Stimulated activated CD4-positive, alpha-beta T cell treated with anti-CD3 and anti-CD28 coated beads, Interleukin-15, amount 100 ng/mL, for 24 hours (primary cell): ENCODE measurements at regions not wholly inside any gene's neighbourhood (a gene's known extent, or its start where the extent isn't known, plus 50 kb on each side); places are given as distances from the start of the nearest gene placed in this dataset.

ENCODE experiments used
- DNase-seq: peaks from one replicate; pipeline ENCODE4 v3.0.0-alpha.2; 2020

DNA sequence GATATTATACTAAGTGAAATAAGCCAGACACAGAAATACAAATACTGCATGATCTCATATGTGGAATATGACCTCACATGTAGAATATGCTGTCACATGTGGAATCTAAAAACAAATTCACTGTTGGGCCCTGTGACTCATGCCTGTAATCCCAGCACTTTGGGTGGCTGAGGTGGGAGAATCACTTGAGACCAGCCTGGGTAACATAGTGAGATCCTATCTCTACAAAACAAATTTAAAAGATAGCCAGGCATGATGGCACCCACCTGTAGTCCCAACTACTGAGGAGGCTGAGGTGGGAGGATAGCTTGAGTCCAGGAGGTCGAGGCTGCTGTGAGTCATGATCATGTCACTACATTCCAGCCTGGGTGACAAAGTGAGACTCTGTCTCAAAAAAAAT is 160.3 kb downstream of the PTEN start:
- no peak for DNase-seq

DNA sequence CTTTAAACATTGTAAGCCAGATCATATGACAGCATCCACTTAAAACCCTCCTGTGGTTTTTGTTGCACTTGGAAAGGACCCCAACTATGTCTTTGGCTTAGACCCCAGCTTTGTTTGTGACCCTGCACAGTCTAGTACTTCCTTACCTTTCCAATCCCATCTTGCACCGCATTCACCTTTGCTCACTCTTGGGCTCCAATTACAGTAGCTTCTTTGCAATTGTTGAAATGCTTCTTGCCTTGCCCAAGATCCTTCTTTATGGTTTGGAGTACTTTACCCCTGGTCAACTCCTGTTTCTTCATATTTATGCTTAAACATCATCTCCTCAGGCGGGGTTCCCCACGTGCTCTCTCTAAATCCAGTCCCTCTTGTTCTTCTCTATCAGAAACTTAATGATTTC is 162.6 kb downstream of the PTEN start:
- DNase-seq, result no peak

DNA sequence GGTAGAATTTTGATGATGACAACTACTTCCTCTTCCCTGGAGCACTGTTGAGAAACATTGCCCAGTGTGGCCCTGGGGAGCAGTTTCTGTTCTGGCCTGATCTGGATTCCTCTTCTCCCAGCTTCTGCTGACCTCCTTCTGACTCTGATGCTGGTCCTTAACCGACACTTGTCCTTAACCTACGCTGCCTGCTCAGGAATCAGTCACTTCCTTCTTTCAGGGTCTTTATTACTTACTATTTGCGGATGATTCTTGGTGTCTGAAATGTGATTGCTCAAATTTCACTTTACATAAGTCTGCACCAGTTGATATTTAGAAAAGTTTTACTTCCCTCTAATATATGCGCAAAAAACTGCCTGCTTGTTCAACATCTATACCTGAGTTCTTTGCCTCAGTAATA is 164.1 kb downstream of the PTEN start:
- no peak for DNase-seq

DNA sequence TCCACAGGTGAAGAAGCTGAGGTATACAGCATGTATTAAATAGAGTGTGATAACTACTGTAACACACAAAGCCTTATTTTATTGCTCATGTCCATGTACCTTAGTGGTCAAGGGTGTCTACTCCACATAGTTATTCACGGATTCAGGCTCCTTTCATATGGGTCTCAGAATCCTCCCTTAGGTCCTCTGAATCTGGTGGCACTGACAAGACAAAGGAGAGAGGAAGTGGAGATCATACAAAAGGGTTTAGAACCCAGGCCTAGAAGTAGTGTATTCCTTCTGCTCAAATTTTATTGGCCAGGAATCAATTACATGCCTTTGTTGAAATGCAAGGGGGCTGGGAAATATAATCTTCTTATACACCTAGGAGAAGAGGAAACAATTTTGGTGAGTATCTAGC is 164.6 kb downstream of the PTEN start:
- no peak for DNase-seq

DNA sequence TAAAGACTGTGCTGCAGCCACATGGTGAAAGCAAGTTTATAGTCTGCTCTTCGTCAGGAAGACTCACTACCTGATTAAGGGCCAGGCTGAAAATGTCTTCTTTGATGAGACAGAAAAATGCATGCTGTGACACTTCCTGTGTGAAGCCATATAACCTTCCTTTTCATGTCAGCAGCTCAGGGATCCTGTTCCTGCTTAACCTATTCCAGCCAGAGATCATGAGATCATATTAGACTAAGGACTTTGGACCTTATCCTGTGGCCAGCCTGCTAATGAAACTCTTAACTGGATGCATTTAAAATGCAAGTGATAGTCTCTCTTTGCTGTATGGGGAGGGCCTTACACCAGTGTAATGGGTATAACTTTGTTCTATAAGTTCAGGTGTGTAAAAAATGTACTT is 165.2 kb downstream of the PTEN start:
- DNase-seq, result no peak

DNA sequence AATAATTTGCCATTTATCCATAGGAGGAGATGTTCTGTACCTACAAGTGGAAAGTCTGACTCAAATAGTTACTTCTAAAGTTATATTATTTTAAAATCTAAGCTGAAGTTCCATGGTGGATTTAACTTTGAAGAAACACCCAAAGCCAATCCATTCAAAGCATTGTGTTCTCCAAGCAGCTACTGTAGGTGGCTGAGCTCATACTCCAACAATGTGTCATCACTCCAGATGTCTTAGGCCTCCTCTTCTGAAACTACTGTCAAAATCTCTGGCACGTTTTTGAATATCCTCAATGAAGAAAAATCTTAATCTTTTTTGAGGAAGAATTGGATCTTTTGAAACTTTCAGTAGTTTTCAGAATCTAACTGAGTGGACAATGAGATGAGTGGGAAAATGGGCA is 169.1 kb downstream of the PTEN start:
- DNase-seq, result no peak

DNA sequence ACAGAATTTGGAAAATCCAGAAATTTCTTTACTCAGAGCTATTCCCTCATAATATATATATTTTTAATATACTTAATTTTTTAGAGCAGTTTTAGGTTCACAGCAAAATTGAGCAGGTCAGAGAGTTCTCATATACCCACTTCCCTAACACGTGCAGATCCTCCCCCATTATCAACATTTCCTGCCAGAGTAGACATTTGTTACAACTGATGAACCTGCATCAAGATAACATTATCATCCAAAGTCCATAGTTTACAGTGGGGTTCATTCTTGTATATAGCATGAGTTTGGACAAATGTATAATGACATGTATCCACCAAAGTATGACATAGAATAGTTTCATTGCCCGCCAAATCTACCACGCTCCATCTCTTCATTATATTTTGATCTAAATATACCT is 170.0 kb downstream of the PTEN start:
- DNase-seq, result no peak

DNA sequence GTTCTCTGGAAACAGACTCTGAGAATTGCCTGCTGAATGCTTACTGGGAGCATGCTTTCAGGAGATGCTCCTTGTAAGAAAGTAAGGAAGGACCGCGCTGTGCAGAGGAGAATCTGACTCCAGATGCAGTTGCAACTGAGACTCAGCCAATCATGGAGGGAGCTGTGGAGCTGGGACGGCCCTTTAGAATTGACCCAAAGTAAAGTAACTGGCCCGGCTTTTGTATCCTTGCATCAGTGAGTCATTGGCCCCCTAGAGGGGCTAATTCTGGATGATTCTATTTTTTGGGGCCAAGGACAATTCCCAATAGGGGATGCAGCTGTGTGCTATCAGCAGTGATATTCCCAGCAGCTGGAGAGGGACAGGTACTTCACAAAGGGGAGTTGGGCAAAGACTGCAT is 170.4 kb downstream of the PTEN start:
- DNase-seq, result no peak

DNA sequence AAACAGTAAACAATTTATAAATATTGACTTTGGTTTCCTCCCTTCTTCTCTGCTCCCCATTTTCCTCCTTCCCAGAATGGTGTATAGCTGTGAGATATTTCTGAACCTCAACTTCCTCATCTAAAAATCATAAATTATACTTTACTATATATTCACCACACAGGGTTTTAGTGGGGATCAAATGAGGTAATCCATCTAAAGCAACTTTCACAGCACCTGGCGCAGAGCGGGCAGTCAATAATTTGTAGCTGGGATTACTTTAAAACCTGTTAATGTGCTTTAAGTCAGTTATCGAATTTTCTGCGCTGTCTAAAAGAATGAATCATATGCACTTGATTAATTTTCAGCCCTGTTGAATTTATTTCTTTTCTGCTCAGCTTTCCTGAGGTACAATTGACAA is 172.7 kb downstream of the PTEN start:
- no peak for DNase-seq

DNA sequence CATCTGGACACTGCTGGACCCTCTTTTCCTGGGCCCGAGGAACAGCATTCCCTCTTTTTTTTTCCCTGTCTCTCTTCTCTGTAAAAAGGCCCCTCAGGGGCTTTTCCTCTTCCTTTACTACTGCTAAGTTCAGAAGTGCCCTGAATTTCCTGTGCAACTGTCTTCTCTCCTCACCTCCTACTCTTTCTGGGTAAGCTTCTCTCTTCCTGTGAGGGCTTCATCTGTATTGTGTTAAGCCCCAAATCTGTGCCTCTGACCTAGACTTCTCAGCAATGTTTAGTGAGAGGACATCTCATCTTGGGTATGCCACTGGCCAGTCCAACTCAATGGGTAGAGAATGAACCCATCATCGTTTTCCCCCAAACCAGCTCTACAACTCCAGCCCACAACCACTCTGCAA is 174.2 kb downstream of the PTEN start:
- no peak for DNase-seq

DNA sequence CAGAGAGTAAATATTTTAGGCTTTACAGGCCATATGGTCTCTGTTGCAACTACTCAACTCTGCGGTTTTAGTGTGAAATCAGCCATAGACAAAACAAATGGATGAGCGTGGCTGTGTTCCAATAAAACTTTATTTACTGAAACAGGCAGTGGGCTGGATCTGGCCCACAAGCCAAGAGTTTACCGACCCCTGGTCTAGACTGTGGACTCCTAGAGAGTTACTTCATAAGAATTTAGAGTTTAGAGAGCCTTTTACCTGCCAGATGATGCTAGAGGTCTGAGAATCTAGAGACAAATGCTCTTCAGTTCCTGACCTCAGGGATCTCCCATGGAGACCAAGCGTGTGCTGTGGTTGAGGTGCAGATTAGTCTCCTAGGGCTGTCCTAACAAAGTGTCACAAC is 174.8 kb downstream of the PTEN start:
- no peak for DNase-seq

DNA sequence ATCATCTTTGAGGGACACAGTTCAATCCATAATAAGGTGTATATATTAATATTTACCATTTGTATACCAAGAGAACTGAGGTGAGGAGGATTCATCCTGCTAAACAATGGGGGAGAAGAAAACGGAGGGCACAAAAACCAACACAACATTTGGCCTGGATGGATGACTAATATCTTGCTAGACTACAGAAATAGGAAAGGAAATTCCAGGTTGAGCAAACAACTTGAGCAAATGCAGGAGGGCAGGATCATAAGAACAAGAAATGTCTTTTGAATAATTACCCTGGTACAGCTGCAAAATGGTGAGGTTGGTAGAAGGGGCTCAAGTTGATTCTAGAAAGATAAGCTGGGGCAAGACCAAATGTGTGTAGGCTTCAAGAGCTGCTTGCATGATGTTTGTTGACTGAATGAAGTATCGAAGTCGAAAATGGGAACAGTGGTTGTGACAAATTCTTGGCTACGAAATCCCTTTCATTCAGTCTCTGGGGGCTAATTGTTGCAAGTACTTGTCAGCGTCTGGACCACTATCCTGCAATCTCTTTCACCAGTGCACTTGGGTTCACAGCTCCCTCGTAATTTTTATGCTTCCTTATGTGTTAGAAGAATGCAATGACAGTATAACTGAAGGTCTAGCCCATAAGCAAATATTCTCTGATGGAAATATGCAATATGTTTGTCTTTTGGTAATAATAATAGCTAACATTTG is 176.2 kb downstream of the PTEN start:
- no peak for DNase-seq

DNA sequence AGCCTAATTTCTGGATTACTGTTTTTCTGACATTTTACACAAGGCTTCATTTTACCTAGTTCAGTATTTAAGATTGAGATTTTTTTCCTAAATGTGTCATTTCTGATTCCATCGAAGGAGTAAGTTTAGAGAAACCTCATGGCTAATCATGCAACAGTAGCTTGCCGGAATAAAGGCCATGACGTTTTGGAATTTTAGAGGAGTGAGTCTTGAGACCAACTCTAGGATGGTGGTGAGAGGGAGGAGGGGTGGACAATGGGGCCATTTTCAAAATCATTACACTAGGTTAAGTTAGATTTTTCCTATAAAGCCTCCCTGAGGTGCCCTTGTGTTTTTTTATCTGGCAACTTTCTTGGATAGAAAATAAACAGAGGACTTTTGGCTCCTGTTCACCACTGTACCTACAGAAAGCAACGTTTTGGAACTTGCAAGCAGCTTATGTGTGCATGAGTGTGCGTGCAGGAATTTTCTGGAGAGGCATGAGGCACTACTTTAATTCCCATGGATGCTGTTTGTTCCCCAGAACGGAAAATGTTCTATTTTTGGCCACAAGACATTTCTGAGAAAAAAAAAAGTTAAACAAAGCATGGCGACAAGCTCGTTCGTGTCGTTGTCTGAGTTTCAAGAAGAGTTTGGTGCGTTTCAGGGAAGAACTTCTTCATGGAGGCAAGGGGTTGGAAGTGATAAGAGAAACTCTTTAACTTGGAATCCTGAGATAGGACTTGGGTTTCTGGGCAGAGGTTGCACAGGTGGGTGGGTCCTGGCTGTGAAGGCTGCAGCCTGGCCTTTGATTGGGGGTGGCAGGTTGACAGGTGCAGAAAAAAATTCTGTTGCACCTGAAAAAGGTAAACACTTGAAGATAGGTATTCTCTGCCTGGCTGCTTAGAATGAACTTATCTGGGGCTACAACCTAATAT is 178.1 kb downstream of the PTEN start:
- DNase-seq, result no peak

DNA sequence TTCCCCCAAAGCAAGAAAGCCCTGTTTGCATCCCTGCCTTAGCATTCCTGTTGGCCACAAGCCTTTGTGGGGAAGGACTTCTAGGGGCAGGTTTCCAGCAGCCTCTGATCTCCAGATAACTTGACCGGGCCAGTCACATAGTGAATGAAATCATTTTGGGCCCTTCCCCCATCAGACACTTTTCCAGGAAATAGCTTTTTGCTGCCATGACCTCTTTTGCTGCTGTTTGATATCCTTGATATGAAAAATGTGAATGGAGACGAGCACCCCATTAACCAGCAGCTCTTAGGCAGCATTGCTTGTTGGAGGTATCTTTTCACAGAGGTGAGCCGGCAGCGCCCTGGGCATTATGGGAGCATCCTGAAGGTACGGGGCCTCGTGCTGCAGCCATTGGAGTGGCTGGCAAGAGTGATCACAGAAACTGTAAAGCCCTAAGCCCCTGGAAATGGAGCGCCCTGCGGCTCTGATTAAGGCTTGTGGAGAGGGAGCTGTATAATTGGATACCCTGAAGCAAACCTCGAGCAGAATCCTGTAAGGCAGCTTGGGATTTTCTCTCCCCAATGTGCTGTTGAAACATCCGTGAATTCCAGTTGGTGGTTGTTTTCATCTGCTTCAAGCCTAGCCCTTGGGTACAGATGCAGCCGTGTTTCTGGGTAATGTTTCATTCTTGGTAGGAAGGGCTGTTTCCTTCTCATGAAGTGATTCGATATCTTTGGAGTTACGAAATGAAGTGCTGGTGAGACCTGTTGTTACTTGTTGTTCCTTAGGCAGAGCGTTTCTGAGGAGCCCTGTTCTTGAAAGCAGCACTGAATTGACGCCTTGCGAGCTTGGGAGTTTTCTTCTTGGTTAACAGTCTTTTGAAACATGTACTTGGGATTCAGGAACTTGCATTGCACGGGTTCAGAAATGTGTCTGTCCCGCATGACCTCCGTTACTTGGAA is 179.0 kb downstream of the PTEN start:
- no peak for DNase-seq

DNA sequence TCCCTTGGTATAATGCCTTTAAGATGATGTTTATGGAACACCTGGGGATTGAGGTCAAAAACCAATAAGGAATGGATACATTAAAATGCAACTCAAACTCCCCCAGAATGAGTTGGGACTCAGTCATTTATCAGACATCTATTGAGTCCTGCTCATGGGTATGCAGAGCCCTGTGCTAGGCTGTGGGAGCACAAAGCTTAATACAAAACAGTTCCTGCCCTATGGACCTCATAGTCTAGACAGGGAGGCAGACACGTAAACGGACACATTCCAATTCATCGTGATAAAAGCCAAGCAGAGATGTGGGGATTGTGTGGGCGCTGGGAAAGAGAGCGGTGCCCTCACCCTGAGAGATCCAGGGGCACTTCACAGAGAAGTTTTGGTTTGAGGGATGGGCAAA is 181.7 kb downstream of the PTEN start:
- no peak for DNase-seq

DNA sequence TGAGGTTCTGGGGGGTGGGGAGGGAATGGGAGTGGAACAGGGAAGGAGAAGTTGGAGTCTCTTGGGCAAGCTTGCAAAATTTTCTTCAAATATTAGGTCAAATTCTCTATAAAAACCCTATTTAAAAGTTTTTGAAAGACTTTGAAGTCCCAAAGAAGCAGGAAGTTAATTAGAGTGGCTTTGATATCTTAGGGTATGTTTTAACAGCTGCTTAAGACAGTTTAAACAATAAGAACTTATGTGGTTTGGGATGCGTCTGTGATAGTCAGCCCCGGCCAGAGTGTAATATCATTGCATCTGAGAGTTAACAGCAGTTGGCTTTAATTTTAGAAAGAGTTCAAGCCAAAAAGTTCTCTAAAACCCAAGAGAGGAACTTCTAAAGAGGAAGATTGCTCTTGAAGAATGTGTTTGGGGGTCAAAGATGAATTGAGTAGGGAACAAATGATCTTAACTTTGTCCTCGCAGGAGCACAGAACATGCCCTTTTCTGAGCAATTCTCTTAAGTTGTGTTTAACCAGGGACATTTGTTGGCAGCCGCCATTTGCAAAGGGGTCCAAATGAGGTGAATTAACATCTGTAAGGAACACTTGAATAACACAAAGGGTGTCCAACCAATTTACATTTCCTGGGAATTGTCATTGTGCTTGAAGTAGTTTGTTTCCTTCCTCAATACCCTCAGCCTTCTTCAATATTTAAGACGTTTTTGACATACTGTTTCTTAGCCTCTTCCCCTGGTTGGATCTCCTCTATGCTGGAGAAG is 182.4 kb downstream of the PTEN start:
- DNase-seq, result no peak

DNA sequence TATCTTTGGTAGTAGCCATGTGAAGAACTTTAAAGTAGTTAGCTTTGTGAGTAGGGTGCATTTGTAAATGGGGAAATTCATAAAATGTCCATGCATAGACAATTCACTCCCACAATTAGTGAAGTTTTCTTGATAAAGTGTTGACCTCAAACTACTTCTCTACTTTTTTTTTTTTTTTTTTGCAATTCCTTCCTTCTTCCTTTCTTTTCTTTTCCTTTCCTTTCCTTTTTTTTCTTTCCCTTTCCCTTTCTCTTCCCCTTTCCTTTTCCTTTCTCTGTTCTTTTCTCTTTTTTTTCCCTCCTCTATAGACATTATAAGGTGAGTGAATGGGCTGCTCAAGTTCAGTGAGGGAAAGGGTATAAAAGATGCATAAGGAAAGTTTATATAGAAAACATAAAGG is 184.2 kb downstream of the PTEN start:
- DNase-seq, result no peak

DNA sequence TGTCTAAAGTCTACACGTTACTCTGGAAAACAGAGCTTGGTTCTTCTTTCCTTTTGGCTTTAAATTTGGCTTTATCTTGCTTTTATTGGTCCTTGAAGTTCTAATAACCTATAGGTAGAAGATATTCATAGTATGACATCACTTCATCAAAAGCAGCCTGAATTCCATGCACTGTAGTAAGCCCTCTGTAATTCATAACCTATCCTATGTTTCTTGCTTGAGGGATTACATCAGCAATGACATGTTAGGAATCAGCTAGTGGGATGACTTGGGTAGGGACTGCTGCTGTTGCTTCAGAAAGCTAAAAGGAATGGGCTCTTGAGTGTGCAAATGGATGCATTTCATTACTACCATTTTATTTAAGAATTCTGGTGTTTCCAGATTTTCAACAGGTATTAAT is 184.9 kb downstream of the PTEN start:
- no peak for DNase-seq

DNA sequence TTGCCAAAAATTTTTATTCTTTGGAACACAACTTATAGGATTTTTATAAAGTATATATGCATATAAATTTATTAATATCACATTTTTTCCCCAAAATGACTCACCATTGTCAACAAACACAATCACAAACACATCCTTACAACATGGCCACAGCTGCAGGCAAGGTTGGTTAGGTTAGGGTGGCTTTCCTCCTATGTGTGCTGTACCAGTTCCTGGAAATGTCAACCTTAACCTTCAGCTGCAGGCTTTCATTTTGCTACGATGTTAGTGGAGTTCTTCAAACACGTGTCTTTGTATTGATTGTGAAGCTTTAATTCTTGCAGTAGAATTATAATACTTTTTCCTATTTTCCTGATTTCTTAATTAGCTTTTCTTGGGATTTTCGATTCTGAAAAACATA is 185.8 kb downstream of the PTEN start:
- no peak for DNase-seq

DNA sequence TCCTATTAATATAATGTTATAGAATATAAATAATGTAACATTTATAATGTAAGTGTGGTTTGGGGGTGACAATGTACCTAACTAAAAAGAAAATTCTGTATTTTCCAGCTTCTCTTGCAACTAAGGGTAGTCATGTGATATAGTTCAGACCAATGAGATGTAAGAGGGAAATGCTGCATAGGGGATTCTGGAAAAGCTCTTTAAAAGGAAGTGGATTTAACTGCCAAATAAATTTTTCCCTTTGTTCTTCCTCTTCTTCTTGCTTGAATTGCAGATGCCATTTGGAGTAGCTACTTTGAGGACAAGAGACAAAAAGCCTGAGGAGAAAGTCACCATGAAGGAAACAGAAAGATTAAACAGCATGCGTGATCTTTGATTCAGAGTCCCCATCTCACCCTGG is 194.3 kb downstream of the PTEN start:
- no peak for DNase-seq

DNA sequence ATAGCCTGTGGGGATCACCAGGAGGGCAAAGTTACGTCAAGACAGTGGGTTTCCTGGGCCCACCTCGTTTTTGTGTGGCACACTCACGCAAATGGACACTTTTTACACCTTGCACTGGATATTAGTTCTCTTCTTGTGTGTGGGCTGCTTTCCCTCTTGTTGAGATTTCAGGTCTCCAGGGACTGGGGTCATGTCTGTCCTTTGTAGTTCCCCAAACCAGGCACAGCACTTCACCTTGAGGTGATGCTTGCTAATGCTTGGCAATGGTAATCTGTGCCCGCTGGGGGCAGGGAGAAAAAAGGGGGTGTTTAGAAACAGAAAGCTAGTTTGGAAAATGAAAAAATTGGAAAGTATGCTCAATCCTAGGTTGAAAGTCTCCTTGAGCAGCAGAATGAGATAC is 195.3 kb downstream of the PTEN start:
- no peak for DNase-seq

DNA sequence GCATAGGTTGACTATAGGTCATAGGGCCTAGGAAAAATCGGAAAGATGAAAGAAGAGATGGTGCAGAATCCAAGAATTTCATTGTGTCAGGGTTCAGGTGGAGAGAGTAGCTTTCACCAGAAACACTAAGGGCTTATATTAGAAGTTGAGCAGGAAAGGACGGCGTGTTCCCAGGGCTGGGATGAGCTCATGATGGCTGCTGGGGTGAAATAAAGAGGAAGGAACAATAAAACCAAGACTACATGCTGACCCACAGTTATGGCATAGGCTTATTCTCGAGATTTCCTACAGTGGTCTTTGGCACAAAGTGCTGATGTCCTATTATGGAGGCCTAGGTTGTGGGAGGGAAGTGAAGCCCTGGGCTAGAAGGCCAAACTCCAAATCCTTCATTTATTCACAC is 195.8 kb downstream of the PTEN start:
- DNase-seq, result no peak

DNA sequence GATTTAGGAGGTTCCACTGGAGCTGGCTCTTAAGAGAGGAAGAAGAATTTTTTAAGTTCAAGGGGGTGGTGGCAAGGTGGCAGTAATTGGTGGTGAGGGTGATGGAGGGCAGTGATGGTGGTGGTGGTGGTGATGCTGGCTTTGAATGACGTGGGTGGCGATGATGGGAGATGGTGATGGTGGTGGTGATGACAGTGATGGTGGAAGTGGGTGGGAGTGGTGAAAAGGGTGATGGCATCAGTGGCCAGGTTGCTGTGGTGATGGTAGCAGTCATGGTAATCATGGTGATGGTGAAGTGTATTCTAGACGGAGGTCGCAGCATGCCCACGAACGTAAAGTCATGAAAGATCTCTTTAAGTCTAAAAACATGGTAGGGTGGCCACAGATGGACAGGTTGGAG is 197.3 kb downstream of the PTEN start:
- DNase-seq, result no peak
